GM12891 (cell line): ENCODE measurements at regions not wholly inside any gene's neighbourhood (a gene's known extent, or its start where the extent isn't known, plus 50 kb on each side); places are given as distances from the start of the nearest gene placed in this dataset.

Source experiments
- DNase-seq: peaks from one replicate; pipeline ENCODE4 v3.0.0; 2011; ENCODE audit warnings: low spot score; ENCODE audit not compliant: insufficient read length
- FAIRE-seq: peaks from 2 replicates; lab custom pipeline; 2011; peaks lifted over from hg19 to GRCh38; lab: Jason Lieb, UNC
- PAX5 ChIP-seq: IDR thresholded peaks from 2 replicates; pipeline ENCODE4 v1.6.1; 2011; ENCODE audit warnings: low read length, moderate library complexity, mild to moderate bottlenecking; ENCODE audit not compliant: insufficient read depth, severe bottlenecking
- POLR2A ChIP-seq: IDR thresholded peaks from 2 replicates; pipeline ENCODE4 v1.6.1; 2011; ENCODE audit warnings: low read depth, low read length, control low read depth
- POLR2AphosphoS5 ChIP-seq: IDR thresholded peaks from 2 replicates; pipeline ENCODE4 v1.6.1; 2011; ENCODE audit warnings: low read depth, low read length, control low read depth
- POU2F2 ChIP-seq: IDR thresholded peaks from 2 replicates; pipeline ENCODE4 v1.6.1; 2011; ENCODE audit warnings: low read depth, mild to moderate bottlenecking, control low read depth, low read length, moderate library complexity
- SPI1 ChIP-seq: IDR thresholded peaks from 2 replicates; pipeline ENCODE4 v1.6.1; 2011; ENCODE audit warnings: low read depth, low read length, control low read depth
- TAF1 ChIP-seq: IDR thresholded peaks from 2 replicates; pipeline ENCODE4 v1.6.1; 2011; ENCODE audit warnings: low read depth, low read length, control low read depth

- FAIRE-seq: no peak
- TF ChIP-seq TAF1: no peak
- no peak for TF ChIP-seq SPI1
- no peak for TF ChIP-seq POU2F2
- TF ChIP-seq PAX5: no peak
- no peak for TF ChIP-seq POLR2AphosphoS5
- TF ChIP-seq POLR2A: no peak
These were observed 1067.7 kb upstream of the FAM98A start for GRCh38 chr2:34666821-34667220.

GRCh38 chr2:34664266-34664665 lies 1065.2 kb upstream of the FAM98A start:
- DNase-seq (no peak), FAIRE-seq (no peak)
- TF ChIP-seq SPI1: no peak
- no peak for TF ChIP-seq TAF1
- no peak for TF ChIP-seq POU2F2
- no peak for TF ChIP-seq POLR2AphosphoS5
- TF ChIP-seq POLR2A: no peak
- TF ChIP-seq PAX5: no peak

More at GRCh38 chr2:34666821-34667220, 1067.7 kb upstream of the FAM98A start:
- DNase-seq: no peak

GRCh38 chr2:34663314-34663713 lies 1064.2 kb upstream of the FAM98A start:
- FAIRE-seq: no peak
- DNase-seq: no peak
- TF ChIP-seq POLR2A (no peak), PAX5 (no peak), POU2F2 (no peak), POLR2AphosphoS5 (no peak), SPI1 (no peak), TAF1 (no peak)

DNA sequence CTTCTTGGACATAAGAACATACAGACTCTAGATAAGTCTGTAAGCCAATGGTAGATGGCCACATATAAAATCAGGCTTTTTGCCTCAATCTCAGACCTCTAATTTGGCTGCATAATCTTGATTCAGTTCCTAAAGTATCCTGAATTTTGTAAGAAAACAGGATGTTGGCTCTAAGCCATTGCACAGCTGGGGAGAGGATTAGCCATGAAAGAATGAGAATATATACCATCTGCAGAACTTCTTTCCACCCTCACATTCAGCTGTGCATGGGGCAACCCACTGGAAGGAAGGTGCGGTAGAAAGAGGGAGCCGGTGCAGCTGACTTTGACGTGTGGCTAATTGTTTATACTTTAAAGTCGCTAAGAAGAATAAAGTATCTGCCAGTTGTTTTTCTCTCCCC lies 1061.6 kb upstream of the FAM98A start:
- no peak for TF ChIP-seq POLR2AphosphoS5
- TF ChIP-seq POLR2A: no peak
- TF ChIP-seq TAF1: no peak
- no peak for TF ChIP-seq POU2F2
- no peak for TF ChIP-seq PAX5
- DNase-seq: no peak
- no peak for FAIRE-seq

DNA sequence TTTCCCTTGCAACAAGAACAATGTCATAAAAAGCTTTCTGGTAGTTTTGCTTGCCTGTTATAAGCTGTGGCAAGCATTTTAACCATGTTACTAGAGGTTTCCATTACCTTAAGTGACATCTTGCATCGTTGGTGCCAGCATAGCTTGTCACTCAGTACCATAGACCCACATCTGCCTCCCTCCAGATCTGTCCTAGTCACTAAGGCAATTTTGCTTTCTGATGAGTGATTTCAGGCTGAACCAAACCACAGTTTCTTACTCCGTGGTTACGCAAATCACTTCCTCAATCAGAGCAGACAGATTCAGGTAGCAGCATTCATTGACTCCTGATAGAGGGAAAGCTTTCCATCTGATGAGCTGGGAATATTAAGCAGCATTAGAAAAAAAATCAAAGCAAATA lies 1057.5 kb upstream of the FAM98A start:
- no peak for DNase-seq

GRCh38 chr2:34652636-34653035 lies 1053.5 kb upstream of the FAM98A start:
- FAIRE-seq (no peak), DNase-seq (no peak)
- no peak for TF ChIP-seq POU2F2
- no peak for TF ChIP-seq POLR2A
- TF ChIP-seq POLR2AphosphoS5: no peak
- TF ChIP-seq PAX5: no peak
- TF ChIP-seq SPI1: no peak
- TF ChIP-seq TAF1: no peak

More for the DNA sequence above, 1057.5 kb upstream of the FAM98A start:
- FAIRE-seq: no peak
- TF ChIP-seq POLR2AphosphoS5 (no peak), POLR2A (no peak), PAX5 (no peak), SPI1 (peak; percentile 59), TAF1 (no peak)

DNA sequence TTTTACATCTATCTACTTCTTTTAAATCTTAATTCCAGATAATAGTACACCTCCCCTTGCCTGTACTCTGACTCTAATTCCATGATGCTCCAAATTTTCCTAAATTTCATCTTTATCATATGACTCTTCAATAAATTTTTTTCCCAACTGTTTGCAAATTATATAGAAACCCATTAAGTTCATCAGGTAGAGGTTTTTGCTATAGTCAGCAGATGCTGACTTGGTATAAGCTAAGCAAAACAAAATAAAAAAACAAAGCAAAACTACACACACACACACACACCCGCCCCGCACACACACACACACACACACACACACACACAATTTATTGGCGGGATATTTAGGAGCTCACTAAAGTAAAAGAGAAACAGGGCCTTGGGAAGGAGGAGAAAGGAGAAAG lies 1047.8 kb upstream of the FAM98A start:
- DNase-seq (no peak), FAIRE-seq (no peak)
- TF ChIP-seq PAX5 (no peak), SPI1 (no peak), POLR2AphosphoS5 (no peak)

GRCh38 chr2:34632327-34632726 lies 1033.2 kb upstream of the FAM98A start:
- no peak for DNase-seq
- TF ChIP-seq SPI1: no peak
- no peak for TF ChIP-seq POU2F2
- no peak for TF ChIP-seq POLR2A
- TF ChIP-seq TAF1: no peak
- TF ChIP-seq PAX5: no peak
- TF ChIP-seq POLR2AphosphoS5: no peak

GRCh38 chr2:34627003-34627402 lies 1027.9 kb upstream of the FAM98A start:
- TF ChIP-seq SPI1: no peak
- no peak for TF ChIP-seq POLR2A
- no peak for TF ChIP-seq PAX5
- no peak for TF ChIP-seq POLR2AphosphoS5
- DNase-seq (no peak), FAIRE-seq (no peak)

More at GRCh38 chr2:34632327-34632726, 1033.2 kb upstream of the FAM98A start:
- FAIRE-seq: no peak

DNA sequence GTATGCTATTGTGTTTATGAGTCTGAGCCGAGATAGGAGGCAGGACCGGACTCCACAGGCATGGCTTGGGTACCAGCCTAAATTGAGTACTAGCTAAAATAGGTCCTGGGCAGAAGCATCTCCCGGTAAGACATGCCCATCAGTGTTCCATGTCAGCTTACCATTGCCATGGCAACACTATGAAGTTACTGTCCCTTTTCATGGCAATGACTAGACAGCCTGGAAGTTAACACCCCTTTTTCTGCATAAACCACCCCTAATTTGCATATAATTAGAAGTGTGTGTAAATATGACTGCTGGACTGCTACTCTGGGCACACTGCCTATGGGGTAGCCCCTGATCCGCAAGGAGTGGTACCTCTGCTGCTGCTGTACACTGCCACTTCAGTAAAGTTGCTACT lies 1005.1 kb upstream of the FAM98A start:
- DNase-seq: no peak
- TF ChIP-seq POU2F2: no peak
- no peak for TF ChIP-seq PAX5
- TF ChIP-seq POLR2AphosphoS5: no peak
- TF ChIP-seq POLR2A: no peak
- no peak for TF ChIP-seq TAF1
- no peak for TF ChIP-seq SPI1
- FAIRE-seq: no peak
